HCT116 (cell line): ENCODE measurements at regions not wholly inside any gene's neighbourhood (a gene's known extent, or its start where the extent isn't known, plus 50 kb on each side); places are given as distances from the start of the nearest gene placed in this dataset.

ENCODE experiments used
- ATAC-seq: fragments of 200-7000 bp; cut with Tn5 transposase; 2 replicates; pipeline ENCODE4 v1.9.1; 2020; ENCODE audit warnings: mild to moderate bottlenecking, moderate library complexity
- BruUV-seq: library from RNA; stranded (reverse); fragments of 400-500 nt; replicated peaks from 2 replicates; lab custom pipeline; 2021; lab: Mats Ljungman, UMichigan
- CTCF ChIA-PET: fragments of 300-600 bp; sonication (Branson Sonifier 250); formaldehyde crosslinking; loops from one replicate; lab custom pipeline; 2021; ENCODE audit warnings: antibody characterized with exemption; lab: Charles Lee
- POLR2A ChIA-PET: fragments of 300-600, 350-600 bp; sonication (Branson Sonifier 250); formaldehyde crosslinking; loops from one replicate; lab custom pipeline; 2021; ENCODE audit warnings: antibody characterized with exemption; lab: Charles Lee
- RAD21 ChIA-PET, 2 experiments: fragments of 300-600 bp; sonication (Branson Sonifier 250); formaldehyde crosslinking; loops; one replicate each; lab custom pipeline; 2023; ENCODE audit warnings: low total read pairs in 2 of 2; ENCODE audit not compliant: uncharacterized antibody in 2 of 2, unreplicated experiment in 2 of 2, low non-redundant PET in 1 of 2; lab: Charles Lee
- DNase-seq: peaks from one replicate; pipeline ENCODE4 v3.0.0-alpha.2; 2010; ENCODE audit warnings: low read depth, low spot score
- H2AFZ ChIP-seq: fragments of 200-600 bp; shearing (Covaris generic), sonication (generic); 2 replicates; pipeline ENCODE4 v1.6.1; 2017; ENCODE audit warnings: low read depth, mixed run types, mixed read lengths, antibody characterized with exemption, low read length; ENCODE audit not compliant: poor library complexity, severe bottlenecking
- H3K27ac ChIP-seq: 2 replicates; pipeline ENCODE4 v1.5.1; 2012; ENCODE audit warnings: low read depth, low read length
- H3K27me3 ChIP-seq: fragments of 200-600 bp; sonication (generic); 2 replicates; pipeline ENCODE4 v1.6.1; 2016; ENCODE audit warnings: mixed run types, low read length, mixed read lengths; ENCODE audit not compliant: insufficient read depth
- H3K36me3 ChIP-seq, 2 experiments: fragments of 200-500 bp in 1 of 2; fragments of 200-600 bp in 1 of 2; sonication (Bioruptor generic) in 1 of 2; sonication (generic) in 1 of 2; 2 replicates each; pipeline versions ENCODE4 v1.5.1 to v1.6.1; 2014 to 2016; ENCODE audit warnings: low read length in 2 of 2, inconsistent platforms in 1 of 2, mixed read lengths in 1 of 2, mixed run types in 1 of 2; ENCODE audit not compliant: insufficient read depth in 2 of 2, control insufficient read depth in 1 of 2
- H3K4me1 ChIP-seq, 2 experiments: fragments of 200-600 bp in 1 of 2; sonication (generic) in 1 of 2; 2 replicates each; pipeline versions ENCODE4 v1.5.1 to v1.6.1; 2012 to 2017; ENCODE audit warnings: low read length in 2 of 2, inconsistent platforms in 1 of 2, mild to moderate bottlenecking in 1 of 2, mixed read lengths in 1 of 2, mixed run types in 1 of 2, moderate library complexity in 1 of 2; ENCODE audit not compliant: insufficient read depth in 2 of 2, control insufficient read depth in 1 of 2
- H3K4me2 ChIP-seq: fragments of 200-600 bp; sonication (generic); 2 replicates; pipeline ENCODE4 v1.6.1; 2017; ENCODE audit warnings: mixed run types, low read length, mixed read lengths
- H3K4me3 ChIP-seq, 2 experiments: fragments of 200-600 bp in 1 of 2; sonication (generic) in 1 of 2; replicated peaks in 1 of 2; 2 replicates each; pipeline ENCODE4 v1.5.1; 2011 to 2016; ENCODE audit warnings: low read length in 2 of 2, control low read depth in 1 of 2, low read depth in 1 of 2, mild to moderate bottlenecking in 1 of 2, mixed read lengths in 1 of 2, mixed run types in 1 of 2
- H3K79me2 ChIP-seq: fragments of 200-600 bp; sonication (generic); 2 replicates; pipeline ENCODE4 v1.6.1; 2017; ENCODE audit warnings: mild to moderate bottlenecking, mixed run types, low read length, moderate library complexity, mixed read lengths; ENCODE audit not compliant: insufficient read depth
- H3K9ac ChIP-seq: fragments of 200-600 bp; sonication (generic); 2 replicates; pipeline ENCODE4 v1.6.1; 2016; ENCODE audit warnings: low read length, mixed read lengths
- H3K9me2 ChIP-seq: fragments of 200-600 bp; sonication (generic), shearing (Covaris generic); 2 replicates; pipeline ENCODE4 v1.6.1; 2017; ENCODE audit warnings: mixed run types, mild to moderate bottlenecking, moderate library complexity; ENCODE audit not compliant: insufficient read depth
- H3K9me3 ChIP-seq, 2 experiments: fragments of 200-500 bp in 1 of 2; fragments of 200-600 bp in 1 of 2; sonication (Bioruptor generic) in 1 of 2; sonication (generic) in 1 of 2; 2 replicates each; pipeline ENCODE4 v1.6.1; 2014 to 2017; ENCODE audit warnings: low read length in 2 of 2, mixed read lengths in 2 of 2, inconsistent platforms in 1 of 2, low read depth in 1 of 2, mild to moderate bottlenecking in 1 of 2, mixed run types in 1 of 2, moderate library complexity in 1 of 2; ENCODE audit not compliant: control insufficient read depth in 1 of 2, insufficient read depth in 1 of 2
- H4K20me1 ChIP-seq: fragments of 200-600 bp; sonication (generic), shearing (Covaris generic); 2 replicates; pipeline ENCODE4 v1.6.1; 2017; ENCODE audit warnings: mixed run types, mild to moderate bottlenecking, moderate library complexity; ENCODE audit not compliant: insufficient read depth
- CBX3 ChIP-seq: IDR thresholded peaks from 2 replicates; pipeline ENCODE4 v1.6.1; 2012; ENCODE audit warnings: low read depth
- EZH2 ChIP-seq: fragments of 200-600 bp; sonication (generic); IDR thresholded peaks from 2 replicates; pipeline ENCODE4 v1.6.1; 2017; ENCODE audit warnings: antibody characterized with exemption, mixed run types
- EZH2phosphoT487 ChIP-seq: fragments of 200-600 bp; IDR thresholded peaks from 2 replicates; pipeline ENCODE4 v1.6.1; 2018; ENCODE audit warnings: antibody characterized with exemption, borderline replicate concordance
- FOSL1 ChIP-seq: IDR thresholded peaks from 2 replicates; pipeline ENCODE4 v1.6.1; 2012; ENCODE audit warnings: low read depth
- JUND ChIP-seq: IDR thresholded peaks from 2 replicates; pipeline ENCODE4 v1.6.1; 2012
- POLR2A ChIP-seq: IDR thresholded peaks from 2 replicates; pipeline ENCODE4 v1.7.0; 2011; ENCODE audit warnings: borderline replicate concordance; ENCODE audit not compliant: insufficient read depth, insufficient read length; ENCODE audit errors: extremely low read depth
- POLR2AphosphoS5 ChIP-seq: IDR thresholded peaks from 2 replicates; pipeline ENCODE4 v1.6.1; 2011; ENCODE audit warnings: mild to moderate bottlenecking, low read depth, low read length, moderate library complexity
- RAD21 ChIP-seq: IDR thresholded peaks from 2 replicates; pipeline ENCODE4 v1.6.1; 2012; ENCODE audit warnings: low read depth, mild to moderate bottlenecking
- SRF ChIP-seq: IDR thresholded peaks from 2 replicates; pipeline ENCODE4 v1.6.1; 2012; ENCODE audit warnings: low read depth
- YY1 ChIP-seq: IDR thresholded peaks from 2 replicates; pipeline ENCODE4 v1.6.1; 2011; ENCODE audit warnings: low read length, low read depth, moderate library complexity, mild to moderate bottlenecking; ENCODE audit not compliant: insufficient replicate concordance; ENCODE audit errors: extremely low read depth
- ZNF274 ChIP-seq: fragments of 200-500 bp; sonication (Bioruptor generic); IDR thresholded peaks from 2 replicates; pipeline ENCODE4 v1.6.1; 2014; ENCODE audit warnings: mild to moderate bottlenecking, low read depth, low read length, inconsistent platforms
- intact Hi-C: fragments of 100-400 bp; cut with micrococcal nuclease; formaldehyde crosslinking; loops from 2 replicates; pipeline ENCODE4 v1.10.0; 2022
- TF ChIP-seq, protein P1 (sequence below): IDR thresholded peaks from 2 replicates; pipeline ENCODE4 v1.6.1; 2011; ENCODE audit warnings: mild to moderate bottlenecking, low read length, moderate library complexity; ENCODE audit not compliant: insufficient replicate concordance; ENCODE audit errors: extremely low read depth
- TF ChIP-seq, protein P2 (sequence below): IDR thresholded peaks from 2 replicates; pipeline ENCODE4 v1.6.1; 2012; ENCODE audit warnings: low read depth

DNA sequence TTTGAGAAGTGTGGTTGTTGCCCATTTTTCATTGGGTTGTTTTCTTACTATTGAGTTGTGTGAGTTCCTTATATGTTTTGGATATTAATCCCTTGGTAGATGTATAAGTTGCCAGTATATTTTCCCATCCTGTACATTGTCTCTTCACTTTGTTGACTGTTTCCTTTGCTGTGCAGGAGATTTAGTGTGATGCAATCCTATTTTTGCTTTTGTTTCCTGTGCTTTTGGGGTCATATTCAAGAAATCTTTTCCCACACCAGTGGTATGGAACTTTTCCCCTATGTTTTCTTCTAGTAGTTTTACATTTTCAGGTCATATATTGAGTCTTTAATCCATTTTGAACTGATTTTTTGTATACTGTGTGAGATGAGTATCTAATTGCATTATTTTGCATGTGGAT lies 92.8 kb downstream of the PTHLH start:
- no peaks in the 10 kb centered on the region for H3K4me1 ChIP-seq
- DNase-seq, result no peak
- no peaks in the 10 kb centered on the region for H3K79me2 ChIP-seq
- no peaks in the 10 kb centered on the region for H3K27me3 ChIP-seq
- H3K9me3 ChIP-seq, result peaks cover 0 to 5% of the 10 kb centered on the region in 2 experiments; a peak in 1 of 4 replicates
- H3K4me3 ChIP-seq, result no peak overlapping the region
- TF ChIP-seq POLR2A (no peak), RAD21 (no peak), EZH2 (no peak), YY1 (no peak), SRF (no peak), CBX3 (no peak), EZH2phosphoT487 (no peak), FOSL1 (no peak), POLR2AphosphoS5 (no peak), ZNF274 (no peak), JUND (no peak)
- TF ChIP-seq, protein P1, sequence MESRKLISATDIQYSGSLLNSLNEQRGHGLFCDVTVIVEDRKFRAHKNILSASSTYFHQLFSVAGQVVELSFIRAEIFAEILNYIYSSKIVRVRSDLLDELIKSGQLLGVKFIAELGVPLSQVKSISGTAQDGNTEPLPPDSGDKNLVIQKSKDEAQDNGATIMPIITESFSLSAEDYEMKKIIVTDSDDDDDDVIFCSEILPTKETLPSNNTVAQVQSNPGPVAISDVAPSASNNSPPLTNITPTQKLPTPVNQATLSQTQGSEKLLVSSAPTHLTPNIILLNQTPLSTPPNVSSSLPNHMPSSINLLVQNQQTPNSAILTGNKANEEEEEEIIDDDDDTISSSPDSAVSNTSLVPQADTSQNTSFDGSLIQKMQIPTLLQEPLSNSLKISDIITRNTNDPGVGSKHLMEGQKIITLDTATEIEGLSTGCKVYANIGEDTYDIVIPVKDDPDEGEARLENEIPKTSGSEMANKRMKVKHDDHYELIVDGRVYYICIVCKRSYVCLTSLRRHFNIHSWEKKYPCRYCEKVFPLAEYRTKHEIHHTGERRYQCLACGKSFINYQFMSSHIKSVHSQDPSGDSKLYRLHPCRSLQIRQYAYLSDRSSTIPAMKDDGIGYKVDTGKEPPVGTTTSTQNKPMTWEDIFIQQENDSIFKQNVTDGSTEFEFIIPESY, result no peak
- TF ChIP-seq, protein P2, sequence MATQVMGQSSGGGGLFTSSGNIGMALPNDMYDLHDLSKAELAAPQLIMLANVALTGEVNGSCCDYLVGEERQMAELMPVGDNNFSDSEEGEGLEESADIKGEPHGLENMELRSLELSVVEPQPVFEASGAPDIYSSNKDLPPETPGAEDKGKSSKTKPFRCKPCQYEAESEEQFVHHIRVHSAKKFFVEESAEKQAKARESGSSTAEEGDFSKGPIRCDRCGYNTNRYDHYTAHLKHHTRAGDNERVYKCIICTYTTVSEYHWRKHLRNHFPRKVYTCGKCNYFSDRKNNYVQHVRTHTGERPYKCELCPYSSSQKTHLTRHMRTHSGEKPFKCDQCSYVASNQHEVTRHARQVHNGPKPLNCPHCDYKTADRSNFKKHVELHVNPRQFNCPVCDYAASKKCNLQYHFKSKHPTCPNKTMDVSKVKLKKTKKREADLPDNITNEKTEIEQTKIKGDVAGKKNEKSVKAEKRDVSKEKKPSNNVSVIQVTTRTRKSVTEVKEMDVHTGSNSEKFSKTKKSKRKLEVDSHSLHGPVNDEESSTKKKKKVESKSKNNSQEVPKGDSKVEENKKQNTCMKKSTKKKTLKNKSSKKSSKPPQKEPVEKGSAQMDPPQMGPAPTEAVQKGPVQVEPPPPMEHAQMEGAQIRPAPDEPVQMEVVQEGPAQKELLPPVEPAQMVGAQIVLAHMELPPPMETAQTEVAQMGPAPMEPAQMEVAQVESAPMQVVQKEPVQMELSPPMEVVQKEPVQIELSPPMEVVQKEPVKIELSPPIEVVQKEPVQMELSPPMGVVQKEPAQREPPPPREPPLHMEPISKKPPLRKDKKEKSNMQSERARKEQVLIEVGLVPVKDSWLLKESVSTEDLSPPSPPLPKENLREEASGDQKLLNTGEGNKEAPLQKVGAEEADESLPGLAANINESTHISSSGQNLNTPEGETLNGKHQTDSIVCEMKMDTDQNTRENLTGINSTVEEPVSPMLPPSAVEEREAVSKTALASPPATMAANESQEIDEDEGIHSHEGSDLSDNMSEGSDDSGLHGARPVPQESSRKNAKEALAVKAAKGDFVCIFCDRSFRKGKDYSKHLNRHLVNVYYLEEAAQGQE, result no peak
- H3K9me2 ChIP-seq, result no peaks in the 10 kb centered on the region
- POLR2A ChIA-PET, result no interaction called here
- no TSS peak for BruUV-seq
- no peak overlapping the region for H3K27ac ChIP-seq
- H3K9ac ChIP-seq, result no peak overlapping the region
- no peak for ATAC-seq
- intact Hi-C loops, result no loop called here
- no peak overlapping the region for H2AFZ ChIP-seq
- no peak overlapping the region for H3K4me2 ChIP-seq
- H3K36me3 ChIP-seq, result no peaks in the 10 kb centered on the region
- RAD21 ChIA-PET, result no interaction called here
- CTCF ChIA-PET, result no interaction called here
- no peaks in the 10 kb centered on the region for H4K20me1 ChIP-seq
